GM12874 (cell line): ENCODE measurements at regions not wholly inside any gene's neighbourhood (a gene's known extent, or its start where the extent isn't known, plus 50 kb on each side); places are given as distances from the start of the nearest gene placed in this dataset.

Experiments
- CTCF ChIP-seq: IDR thresholded peaks from 2 replicates; pipeline ENCODE4 v1.5.1; 2011; ENCODE audit warnings: low read depth, mild to moderate bottlenecking, control low read depth, low read length, moderate library complexity; ENCODE audit not compliant: insufficient read depth

- no peak for TF ChIP-seq CTCF
Measured at GRCh38 chr20:22509843-22510147, 74.6 kb downstream of the FOXA2 start.

- TF ChIP-seq CTCF: no peak
Measured at GRCh38 chr20:22509090-22509842, 75.1 kb downstream of the FOXA2 start.

- TF ChIP-seq CTCF: no peak
Measured at GRCh38 chr20:22508426-22508825, 75.9 kb downstream of the FOXA2 start.

- no peak for TF ChIP-seq CTCF
Measured at GRCh38 chr20:22507240-22507961, 77.0 kb downstream of the FOXA2 start.

- no peak for TF ChIP-seq CTCF
Measured at GRCh38 chr20:22506827-22507226, 77.5 kb downstream of the FOXA2 start.

GRCh38 chr20:22504829-22505377 lies 79.5 kb downstream of the FOXA2 start:
- TF ChIP-seq CTCF: no peak

GRCh38 chr20:22503577-22503976 lies 80.8 kb downstream of the FOXA2 start:
- TF ChIP-seq CTCF: no peak
